ENCODE measurements at regions not wholly inside any gene's neighbourhood (a gene's known extent, or its start where the extent isn't known, plus 50 kb on each side); places are given as distances from the start of the nearest gene placed in this dataset.

- H3K4ac ChIP-seq (ENCODE audit: low read length), result no peak overlapping the region
- no peak overlapping the region for H4K91ac ChIP-seq (ENCODE audit: low read depth, low read length, poor library complexity)
- no peak for DNase-seq (ENCODE audit: low spot score)
- H2BK5ac ChIP-seq (ENCODE audit: low read length), result no peak overlapping the region
- no peak overlapping the region for H3K9ac ChIP-seq (ENCODE audit: low read depth, low read length, poor library complexity)
- no peak overlapping the region for H3K14ac ChIP-seq (ENCODE audit: low read length)
- H2BK15ac ChIP-seq (ENCODE audit: low read length), result no peak overlapping the region
- H2BK12ac ChIP-seq (ENCODE audit: low read length), result no peak overlapping the region
- H3K27ac ChIP-seq (replicated peaks; ENCODE audit: low read length), result no peak overlapping the region
- no peak overlapping the region for H3K23ac ChIP-seq (ENCODE audit: low read depth, low read length, poor library complexity)
- no peak overlapping the region for H2BK120ac ChIP-seq (ENCODE audit: low read depth, low read length)
- H3K4me3 ChIP-seq (ENCODE audit: low read length in 2 of 2), result no peak overlapping the region
- H3K18ac ChIP-seq (ENCODE audit: low read length), result no peak overlapping the region
- H3K79me1 ChIP-seq (ENCODE audit: low read depth, low read length), result no peaks in the 10 kb centered on the region
- H3K9me3 ChIP-seq (replicated peaks in 1 of 2; ENCODE audit: control insufficient read depth in 2 of 2, insufficient read depth in 1 of 2, low read depth in 1 of 2, low read length in 2 of 2), result peaks cover 0 to 2% of the 10 kb centered on the region in 2 donors
- H2AFZ ChIP-seq (ENCODE audit: low read length), result no peak overlapping the region
- H3K4me2 ChIP-seq (ENCODE audit: insufficient read depth, low read length, poor library complexity, severe bottlenecking), result no peak overlapping the region
- H4K8ac ChIP-seq (ENCODE audit: low read depth, low read length), result no peak overlapping the region
- H3K27me3 ChIP-seq (ENCODE audit: control insufficient read depth in 3 of 3, insufficient read depth in 3 of 3, low read depth in 1 of 3, low read length in 3 of 3), result no peaks in the 10 kb centered on the region
- H3K4me1 ChIP-seq (ENCODE audit: control insufficient read depth in 2 of 2, insufficient read depth in 1 of 2, low read depth in 1 of 2, low read length in 2 of 2), result peaks cover 0 to 1% of the 10 kb centered on the region in 2 donors
- H2AK5ac ChIP-seq (ENCODE audit: low read depth, low read length), result no peak overlapping the region
- H3K36me3 ChIP-seq (replicated peaks in 1 of 2; ENCODE audit: control insufficient read depth in 2 of 2, insufficient read depth in 2 of 2, low read length in 2 of 2), result no peaks in the 10 kb centered on the region
Measured at GRCh38 chr20:40757087-40757486, 68.1 kb upstream of the MAFB start.

DNA sequence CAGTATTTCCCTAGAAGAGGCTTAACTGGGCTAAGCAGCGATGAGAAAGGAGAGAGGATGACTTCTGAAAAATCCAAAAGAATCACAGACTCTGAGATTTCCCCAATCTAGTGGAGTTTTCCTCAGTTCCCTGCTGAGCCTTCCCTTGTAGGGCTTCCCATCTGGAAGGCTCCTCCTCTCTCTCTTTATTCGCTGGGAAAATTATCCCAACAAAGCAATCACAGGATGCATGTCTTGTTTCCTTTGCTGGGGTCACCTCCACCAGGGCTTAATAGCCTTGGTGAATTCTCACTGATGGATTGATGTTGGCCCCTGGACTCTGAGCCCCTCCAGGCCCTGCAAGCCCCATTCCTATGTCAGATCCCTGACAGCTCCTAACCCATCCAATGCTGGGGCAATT is 69.8 kb upstream of the MAFB start:
- no peak overlapping the region for H2AK5ac ChIP-seq (ENCODE audit: low read depth, low read length)
- DNase-seq (ENCODE audit: low spot score), result no peak
- no peak overlapping the region for H3K4me2 ChIP-seq (ENCODE audit: insufficient read depth, low read length, poor library complexity, severe bottlenecking)
- H2AFZ ChIP-seq (ENCODE audit: low read length), result no peak overlapping the region
- no peak overlapping the region for H4K91ac ChIP-seq (ENCODE audit: low read depth, low read length, poor library complexity)
- no peak overlapping the region for H3K14ac ChIP-seq (ENCODE audit: low read length)
- no peaks in the 10 kb centered on the region for H3K36me3 ChIP-seq (replicated peaks in 1 of 2; ENCODE audit: control insufficient read depth in 2 of 2, insufficient read depth in 2 of 2, low read length in 2 of 2)
- no peak overlapping the region for H3K9ac ChIP-seq (ENCODE audit: low read depth, low read length, poor library complexity)
- H2BK120ac ChIP-seq (ENCODE audit: low read depth, low read length), result no peak overlapping the region
- H3K18ac ChIP-seq (ENCODE audit: low read length), result no peak overlapping the region
- no peak overlapping the region for H3K4ac ChIP-seq (ENCODE audit: low read length)
- H3K23ac ChIP-seq (ENCODE audit: low read depth, low read length, poor library complexity), result no peak overlapping the region
- no peak overlapping the region for H4K8ac ChIP-seq (ENCODE audit: low read depth, low read length)
- no peak overlapping the region for H2BK15ac ChIP-seq (ENCODE audit: low read length)
- H3K4me3 ChIP-seq (ENCODE audit: low read length in 2 of 2), result no peak overlapping the region
- H3K4me1 ChIP-seq (ENCODE audit: control insufficient read depth in 2 of 2, insufficient read depth in 1 of 2, low read depth in 1 of 2, low read length in 2 of 2), result peaks cover 0 to 4% of the 10 kb centered on the region in 2 donors
- H3K27me3 ChIP-seq (ENCODE audit: control insufficient read depth in 3 of 3, insufficient read depth in 3 of 3, low read depth in 1 of 3, low read length in 3 of 3), result no peaks in the 10 kb centered on the region
- WGBS, 2 donors (ENCODE audit: extremely low coverage in 2 of 2, insufficient read length in 2 of 2, insufficient replicate concordance in 1 of 2), result no CpG with 5 or more reads among the region's 2 CpGs
- H3K79me1 ChIP-seq (ENCODE audit: low read depth, low read length), result no peaks in the 10 kb centered on the region
- no peak overlapping the region for H2BK12ac ChIP-seq (ENCODE audit: low read length)
- H3K9me3 ChIP-seq (replicated peaks in 1 of 2; ENCODE audit: control insufficient read depth in 2 of 2, insufficient read depth in 1 of 2, low read depth in 1 of 2, low read length in 2 of 2), result no peaks in the 10 kb centered on the region
- H3K27ac ChIP-seq (replicated peaks; ENCODE audit: low read length), result no peak overlapping the region
- H2BK5ac ChIP-seq (ENCODE audit: low read length), result no peak overlapping the region

DNA sequence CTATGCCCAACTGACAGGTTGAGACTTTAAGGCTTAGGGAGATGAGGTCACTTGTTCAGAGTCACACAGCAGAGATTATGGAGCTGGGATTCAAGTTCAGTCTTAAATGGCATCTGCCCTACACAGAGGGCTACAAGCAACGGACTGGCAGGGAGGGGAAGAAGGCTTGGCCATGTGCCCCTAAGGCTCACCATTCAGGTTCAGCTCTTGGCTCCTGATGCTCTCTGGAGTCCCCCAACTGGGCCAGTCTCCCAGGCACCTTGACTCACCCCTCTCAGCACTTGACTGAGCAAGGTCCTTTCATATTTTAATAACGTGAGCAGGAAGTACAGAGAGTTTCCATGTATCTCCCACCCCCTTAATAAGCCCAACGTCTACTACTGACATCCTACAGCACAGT is 71.4 kb upstream of the MAFB start:
- no peak overlapping the region for H3K4me3 ChIP-seq (ENCODE audit: low read length in 2 of 2)
- H2AK5ac ChIP-seq (ENCODE audit: low read depth, low read length), result no peak overlapping the region
- no peaks in the 10 kb centered on the region for H3K9me3 ChIP-seq (replicated peaks in 1 of 2; ENCODE audit: control insufficient read depth in 2 of 2, insufficient read depth in 1 of 2, low read depth in 1 of 2, low read length in 2 of 2)
- no peak overlapping the region for H4K91ac ChIP-seq (ENCODE audit: low read depth, low read length, poor library complexity)
- H3K4me2 ChIP-seq (ENCODE audit: insufficient read depth, low read length, poor library complexity, severe bottlenecking), result no peak overlapping the region
- no peaks in the 10 kb centered on the region for H3K79me1 ChIP-seq (ENCODE audit: low read depth, low read length)
- no peak overlapping the region for H2AFZ ChIP-seq (ENCODE audit: low read length)
- DNase-seq (ENCODE audit: low spot score), result no peak
- no peak overlapping the region for H3K18ac ChIP-seq (ENCODE audit: low read length)
- peaks cover 0 to 5% of the 10 kb centered on the region in 2 donors for H3K4me1 ChIP-seq (ENCODE audit: control insufficient read depth in 2 of 2, insufficient read depth in 1 of 2, low read depth in 1 of 2, low read length in 2 of 2)
- H2BK12ac ChIP-seq (ENCODE audit: low read length), result no peak overlapping the region
- no peak overlapping the region for H2BK5ac ChIP-seq (ENCODE audit: low read length)
- H3K27ac ChIP-seq (replicated peaks; ENCODE audit: low read length), result no peak overlapping the region
- no CpG with 5 or more reads among the region's 3 CpGs for WGBS, 2 donors (ENCODE audit: extremely low coverage in 2 of 2, insufficient read length in 2 of 2, insufficient replicate concordance in 1 of 2)
- H3K36me3 ChIP-seq (replicated peaks in 1 of 2; ENCODE audit: control insufficient read depth in 2 of 2, insufficient read depth in 2 of 2, low read length in 2 of 2), result no peaks in the 10 kb centered on the region
- H3K9ac ChIP-seq (ENCODE audit: low read depth, low read length, poor library complexity), result no peak overlapping the region
- H3K23ac ChIP-seq (ENCODE audit: low read depth, low read length, poor library complexity), result no peak overlapping the region
- H3K27me3 ChIP-seq (ENCODE audit: control insufficient read depth in 3 of 3, insufficient read depth in 3 of 3, low read depth in 1 of 3, low read length in 3 of 3), result peaks cover 0 to 5% (median 0%) of the 10 kb centered on the region in 3 experiments
- H3K14ac ChIP-seq (ENCODE audit: low read length), result no peak overlapping the region
- H2BK15ac ChIP-seq (ENCODE audit: low read length), result no peak overlapping the region
- no peak overlapping the region for H4K8ac ChIP-seq (ENCODE audit: low read depth, low read length)
- no peak overlapping the region for H2BK120ac ChIP-seq (ENCODE audit: low read depth, low read length)
- H3K4ac ChIP-seq (ENCODE audit: low read length), result no peak overlapping the region

- DNase-seq (ENCODE audit: low spot score), result no peak
- Histone ChIP-seq H3K4ac (ENCODE audit: low read length) (no peak overlapping the region), H2BK15ac (ENCODE audit: low read length) (no peak overlapping the region), H3K4me3 (ENCODE audit: low read length in 2 of 2) (no peak overlapping the region), H3K79me1 (ENCODE audit: low read depth, low read length) (no peaks in the 10 kb centered on the region), H3K23ac (ENCODE audit: low read depth, low read length, poor library complexity) (no peak overlapping the region), H3K18ac (ENCODE audit: low read length) (peak overlapping the region; percentile 15), H2BK120ac (ENCODE audit: low read depth, low read length) (no peak overlapping the region), H3K27ac (replicated peaks; ENCODE audit: low read length) (no peak overlapping the region), H2AK5ac (ENCODE audit: low read depth, low read length) (no peak overlapping the region), H2AFZ (ENCODE audit: low read length) (no peak overlapping the region), H3K4me1 (ENCODE audit: control insufficient read depth in 2 of 2, insufficient read depth in 1 of 2, low read depth in 1 of 2, low read length in 2 of 2) (peaks cover 0 to 8% of the 10 kb centered on the region in 2 donors), H3K36me3 (replicated peaks in 1 of 2; ENCODE audit: control insufficient read depth in 2 of 2, insufficient read depth in 2 of 2, low read length in 2 of 2) (no peaks in the 10 kb centered on the region), H3K4me2 (ENCODE audit: insufficient read depth, low read length, poor library complexity, severe bottlenecking) (no peak overlapping the region), H3K9me3 (replicated peaks in 1 of 2; ENCODE audit: control insufficient read depth in 2 of 2, insufficient read depth in 1 of 2, low read depth in 1 of 2, low read length in 2 of 2) (no peaks in the 10 kb centered on the region), H2BK5ac (ENCODE audit: low read length) (no peak overlapping the region), H3K27me3 (ENCODE audit: control insufficient read depth in 3 of 3, insufficient read depth in 3 of 3, low read depth in 1 of 3, low read length in 3 of 3) (peaks cover 0 to 9% (median 0%) of the 10 kb centered on the region in 3 experiments), H3K9ac (ENCODE audit: low read depth, low read length, poor library complexity) (no peak overlapping the region), H4K91ac (ENCODE audit: low read depth, low read length, poor library complexity) (no peak overlapping the region), H3K14ac (ENCODE audit: low read length) (no peak overlapping the region), H2BK12ac (ENCODE audit: low read length) (no peak overlapping the region), H4K8ac (ENCODE audit: low read depth, low read length) (no peak overlapping the region)
- WGBS, 2 donors (ENCODE audit: extremely low coverage in 2 of 2, insufficient read length in 2 of 2, insufficient replicate concordance in 1 of 2), result no CpG with 5 or more reads among the region's 10 CpGs
Measured at GRCh38 chr20:40763646-40764295, 74.7 kb upstream of the MAFB start.

All from neuronal stem cell (in vitro differentiated cells).